ENCODE measurements at regions not wholly inside any gene's neighbourhood (a gene's known extent, or its start where the extent isn't known, plus 50 kb on each side); places are given as distances from the start of the nearest gene placed in this dataset.

GRCh38 chrX:39648548-39649254 lies 449.1 kb downstream of the BCOR start:
- DNase-seq (ENCODE audit: low read depth in 2 of 2), result peak in 1 of 2 donors; percentile 25
- no peak overlapping the region for H3K4me3 ChIP-seq (replicated peaks in 1 of 2; ENCODE audit: low read depth in 2 of 2, low read length in 2 of 2)
- TF ChIP-seq CTCF (IDR thresholded peaks at IDR 0.05; ENCODE audit: low read depth, low read length), result no peak

GRCh38 chrX:39650768-39651347 lies 446.9 kb downstream of the BCOR start:
- no peak overlapping the region for H3K4me3 ChIP-seq (replicated peaks in 1 of 2; ENCODE audit: low read depth in 2 of 2, low read length in 2 of 2)
- no peak for DNase-seq (ENCODE audit: low read depth in 2 of 2)
- TF ChIP-seq CTCF (IDR thresholded peaks at IDR 0.05; ENCODE audit: low read depth, low read length), result no peak

GRCh38 chrX:39652336-39652735 lies 445.4 kb downstream of the BCOR start:
- peak; percentile 25 to 43 for DNase-seq (ENCODE audit: low read depth in 2 of 2)
- no peak overlapping the region for H3K4me3 ChIP-seq (replicated peaks in 1 of 2; ENCODE audit: low read depth in 2 of 2, low read length in 2 of 2)
- peak; percentile 44 for TF ChIP-seq CTCF (IDR thresholded peaks at IDR 0.05; ENCODE audit: low read depth, low read length)

- DNase-seq (ENCODE audit: low read depth in 2 of 2), result no peak
- H3K4me3 ChIP-seq (replicated peaks in 1 of 2; ENCODE audit: low read depth in 2 of 2, low read length in 2 of 2), result no peak overlapping the region
- no peak for TF ChIP-seq CTCF (IDR thresholded peaks at IDR 0.05; ENCODE audit: low read depth, low read length)
Observed at GRCh38 chrX:39653691-39654090, 444.1 kb downstream of the BCOR start.

- H3K4me3 ChIP-seq (replicated peaks in 1 of 2; ENCODE audit: low read depth in 2 of 2, low read length in 2 of 2), result no peak overlapping the region
- TF ChIP-seq CTCF (IDR thresholded peaks at IDR 0.05; ENCODE audit: low read depth, low read length), result no peak
- no peak for DNase-seq (ENCODE audit: low read depth in 2 of 2)
Observed at GRCh38 chrX:39654183-39654925, 443.4 kb downstream of the BCOR start.

GRCh38 chrX:39654952-39655351 lies 442.8 kb downstream of the BCOR start:
- no peak for DNase-seq (ENCODE audit: low read depth in 2 of 2)
- H3K4me3 ChIP-seq (replicated peaks in 1 of 2; ENCODE audit: low read depth in 2 of 2, low read length in 2 of 2), result no peak overlapping the region
- TF ChIP-seq CTCF (IDR thresholded peaks at IDR 0.05; ENCODE audit: low read depth, low read length), result no peak

All from cardiac fibroblast (primary cell).